ENCODE measurements at regions not wholly inside any gene's neighbourhood (a gene's known extent, or its start where the extent isn't known, plus 50 kb on each side); places are given as distances from the start of the nearest gene placed in this dataset.

DNA sequence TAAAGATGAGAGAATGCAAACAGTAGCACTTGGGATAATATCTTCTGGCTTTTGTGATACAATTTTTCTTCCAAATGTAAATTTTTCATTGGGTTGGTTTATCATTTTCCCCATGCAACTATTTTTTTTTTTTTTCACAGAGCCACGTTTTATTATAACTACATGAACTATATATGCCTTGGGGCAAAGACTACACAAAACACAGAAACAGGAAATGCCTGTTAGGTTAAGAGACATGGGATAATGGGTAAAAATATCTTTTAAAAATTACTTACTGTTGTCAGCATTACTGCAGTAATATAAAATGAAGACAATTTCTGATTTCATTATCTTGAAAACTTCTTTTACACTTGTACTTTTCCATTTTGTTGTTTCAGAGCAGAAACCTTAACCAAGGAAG lies 74.6 kb downstream of the DISP1 start:
- WGBS (ENCODE audit: insufficient coverage, low coverage, missing lambda C conversion rate) = 0% methylated on average over 1 of the region's 1 CpG
- TF ChIP-seq STAT5B (CRISPR knock-in tag; IDR thresholded peaks at IDR 0.05) (no peak), ZNF263 (CRISPR knock-in tag; IDR thresholded peaks at IDR 0.05; ENCODE audit: borderline replicate concordance) (no peak), ZFP1 (CRISPR knock-in tag; IDR thresholded peaks at IDR 0.05) (no peak), FOXA1 (IDR thresholded peaks at IDR 0.05; ENCODE audit: borderline replicate concordance) (no peak)
- TF ChIP-seq, protein P1, sequence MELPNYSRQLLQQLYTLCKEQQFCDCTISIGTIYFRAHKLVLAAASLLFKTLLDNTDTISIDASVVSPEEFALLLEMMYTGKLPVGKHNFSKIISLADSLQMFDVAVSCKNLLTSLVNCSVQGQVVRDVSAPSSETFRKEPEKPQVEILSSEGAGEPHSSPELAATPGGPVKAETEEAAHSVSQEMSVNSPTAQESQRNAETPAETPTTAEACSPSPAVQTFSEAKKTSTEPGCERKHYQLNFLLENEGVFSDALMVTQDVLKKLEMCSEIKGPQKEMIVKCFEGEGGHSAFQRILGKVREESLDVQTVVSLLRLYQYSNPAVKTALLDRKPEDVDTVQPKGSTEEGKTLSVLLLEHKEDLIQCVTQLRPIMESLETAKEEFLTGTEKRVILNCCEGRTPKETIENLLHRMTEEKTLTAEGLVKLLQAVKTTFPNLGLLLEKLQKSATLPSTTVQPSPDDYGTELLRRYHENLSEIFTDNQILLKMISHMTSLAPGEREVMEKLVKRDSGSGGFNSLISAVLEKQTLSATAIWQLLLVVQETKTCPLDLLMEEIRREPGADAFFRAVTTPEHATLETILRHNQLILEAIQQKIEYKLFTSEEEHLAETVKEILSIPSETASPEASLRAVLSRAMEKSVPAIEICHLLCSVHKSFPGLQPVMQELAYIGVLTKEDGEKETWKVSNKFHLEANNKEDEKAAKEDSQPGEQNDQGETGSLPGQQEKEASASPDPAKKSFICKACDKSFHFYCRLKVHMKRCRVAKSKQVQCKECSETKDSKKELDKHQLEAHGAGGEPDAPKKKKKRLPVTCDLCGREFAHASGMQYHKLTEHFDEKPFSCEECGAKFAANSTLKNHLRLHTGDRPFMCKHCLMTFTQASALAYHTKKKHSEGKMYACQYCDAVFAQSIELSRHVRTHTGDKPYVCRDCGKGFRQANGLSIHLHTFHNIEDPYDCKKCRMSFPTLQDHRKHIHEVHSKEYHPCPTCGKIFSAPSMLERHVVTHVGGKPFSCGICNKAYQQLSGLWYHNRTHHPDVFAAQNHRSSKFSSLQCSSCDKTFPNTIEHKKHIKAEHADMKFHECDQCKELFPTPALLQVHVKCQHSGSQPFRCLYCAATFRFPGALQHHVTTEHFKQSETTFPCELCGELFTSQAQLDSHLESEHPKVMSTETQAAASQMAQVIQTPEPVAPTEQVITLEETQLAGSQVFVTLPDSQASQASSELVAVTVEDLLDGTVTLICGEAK (IDR thresholded peaks at IDR 0.05) = no peak
- TF ChIP-seq, protein P1 (CRISPR knock-in tag; IDR thresholded peaks at IDR 0.05) = no peak
- H3K9me1 ChIP-seq (ENCODE audit: control insufficient read depth, insufficient read depth, low read length) = no peaks in the 10 kb centered on the region
- ATAC-seq = no peak
- no peak for FAIRE-seq
- H4K20me1 ChIP-seq (replicated peaks; ENCODE audit: control insufficient read depth, insufficient read depth, low read length) = no peaks in the 10 kb centered on the region
- peaks cover under 1 to 13% of the 10 kb centered on the region in 2 experiments; a peak in 3 of 5 replicates for H3K27me3 ChIP-seq (ENCODE audit: control insufficient read depth in 2 of 2, insufficient read depth in 2 of 2, low read length in 2 of 2)
- H3K4me1 ChIP-seq (replicated peaks in 1 of 2; ENCODE audit: control insufficient read depth in 2 of 2, insufficient read depth in 2 of 2, low read length in 2 of 2) = peaks cover 0 to 5% of the 10 kb centered on the region in 2 experiments; a peak in 1 of 5 replicates
- no peak overlapping the region for H3K27ac ChIP-seq (ENCODE audit: extremely low read depth, low read depth, low read length)
- H2AFZ ChIP-seq (ENCODE audit: low read depth, low read length) = no peak overlapping the region
- in situ Hi-C loops (cut with MboI) = no loop called here
- ChIA-PET POLR2A (no interaction called here), CTCF (ENCODE audit: low intra/inter-chr PET ratio) (no interaction called here)
- no peaks in the 10 kb centered on the region for H3K79me2 ChIP-seq (ENCODE audit: control insufficient read depth, insufficient read depth, low read length)
- H3K9me3 ChIP-seq (replicated peaks; ENCODE audit: control insufficient read depth, insufficient read depth, low read depth, low read length) = no peaks in the 10 kb centered on the region
- H3K9ac ChIP-seq (ENCODE audit: insufficient read depth in 1 of 2, low read depth in 2 of 2, low read length in 2 of 2) = no peak overlapping the region
- intact Hi-C loops (cut with micrococcal nuclease) = no loop called here
- DNase-seq (ENCODE audit: extremely low read depth in 1 of 4, low spot score in 3 of 4) = no peak
- no peaks in the 10 kb centered on the region for H3K36me3 ChIP-seq (ENCODE audit: control insufficient read depth, insufficient read depth, low read length)
- H3K4me2 ChIP-seq (ENCODE audit: insufficient read depth, low read length) = no peak overlapping the region
- BruUV-seq (replicated peaks) = no TSS peak
- H3K4me3 ChIP-seq = no peak overlapping the region
